GM08714 (cell line): ENCODE measurements at regions not wholly inside any gene's neighbourhood (a gene's known extent, or its start where the extent isn't known, plus 50 kb on each side); places are given as distances from the start of the nearest gene placed in this dataset.

ENCODE experiments used
- H3K4me3 ChIP-seq: fragments of 200-500 bp; sonication (Bioruptor generic); 2 replicates; pipeline ENCODE4 v1.5.1; 2014; ENCODE audit warnings: mild to moderate bottlenecking, low read length, inconsistent platforms
- ZNF274 ChIP-seq: IDR thresholded peaks from 2 replicates; pipeline ENCODE4 v1.6.1; 2012; ENCODE audit warnings: mild to moderate bottlenecking, low read depth, low read length

GRCh38 chr16:47946092-47946491, 209.7 kb downstream of the ABCC12 start:
- H3K4me3 ChIP-seq: no peak overlapping the region
- TF ChIP-seq ZNF274: no peak

- no peak overlapping the region for H3K4me3 ChIP-seq
Measured at GRCh38 chr16:47944589-47944988, 211.2 kb downstream of the ABCC12 start.

GRCh38 chr16:47943235-47943634, 212.6 kb downstream of the ABCC12 start:
- H3K4me3 ChIP-seq: no peak overlapping the region
- no peak for TF ChIP-seq ZNF274

More at GRCh38 chr16:47944589-47944988, 211.2 kb downstream of the ABCC12 start:
- no peak for TF ChIP-seq ZNF274

- no peak for TF ChIP-seq ZNF274
- no peak overlapping the region for H3K4me3 ChIP-seq
Measured at GRCh38 chr16:47940466-47940865, 215.3 kb downstream of the ABCC12 start.

GRCh38 chr16:47939680-47940079, 216.1 kb downstream of the ABCC12 start:
- H3K4me3 ChIP-seq: no peak overlapping the region
- TF ChIP-seq ZNF274: no peak

- no peak for TF ChIP-seq ZNF274
- no peak overlapping the region for H3K4me3 ChIP-seq
Measured at GRCh38 chr16:47938272-47938671, 217.5 kb downstream of the ABCC12 start.

- H3K4me3 ChIP-seq: no peak overlapping the region
- no peak for TF ChIP-seq ZNF274
Measured at GRCh38 chr16:47928008-47928407, 227.8 kb downstream of the ABCC12 start.

- no peak for TF ChIP-seq ZNF274
- no peak overlapping the region for H3K4me3 ChIP-seq
Measured at GRCh38 chr16:47927330-47927729, 228.5 kb downstream of the ABCC12 start.

GRCh38 chr16:47925811-47926460, 229.9 kb downstream of the ABCC12 start:
- TF ChIP-seq ZNF274: no peak
- no peak overlapping the region for H3K4me3 ChIP-seq

GRCh38 chr16:47924950-47925349, 230.8 kb downstream of the ABCC12 start:
- TF ChIP-seq ZNF274: no peak
- no peak overlapping the region for H3K4me3 ChIP-seq

GRCh38 chr16:47921535-47921934, 234.3 kb downstream of the ABCC12 start:
- no peak overlapping the region for H3K4me3 ChIP-seq
- TF ChIP-seq ZNF274: no peak

GRCh38 chr16:47920709-47921108, 235.1 kb downstream of the ABCC12 start:
- no peak overlapping the region for H3K4me3 ChIP-seq
- no peak for TF ChIP-seq ZNF274

GRCh38 chr16:47917118-47917517, 238.7 kb downstream of the ABCC12 start:
- no peak for TF ChIP-seq ZNF274
- H3K4me3 ChIP-seq: no peak overlapping the region

- TF ChIP-seq ZNF274: no peak
- H3K4me3 ChIP-seq: no peak overlapping the region
Measured at GRCh38 chr16:47916266-47916665, 239.5 kb downstream of the ABCC12 start.

- no peak for TF ChIP-seq ZNF274
- no peak overlapping the region for H3K4me3 ChIP-seq
Measured at GRCh38 chr16:47907109-47907508, 248.7 kb downstream of the ABCC12 start.

- no peak for TF ChIP-seq ZNF274
Measured at GRCh38 chr16:47905771-47906170, 250.0 kb downstream of the ABCC12 start.

More at GRCh38 chr16:47905771-47906170, 250.0 kb downstream of the ABCC12 start:
- H3K4me3 ChIP-seq: no peak overlapping the region
